A549 (cell line): ENCODE measurements at regions not wholly inside any gene's neighbourhood (a gene's known extent, or its start where the extent isn't known, plus 50 kb on each side); places are given as distances from the start of the nearest gene placed in this dataset.
A peak's percentile ranks its signal among the peaks of the same experiment; 100 is the strongest.

Experiments used
- ATAC-seq, 2 experiments: fragments of 200-7000 bp in 1 of 2; fragments of >200 bp in 1 of 2; cut with Nextera tagmentation in 1 of 2; cut with Tn5 transposase in 1 of 2; 3 replicates each; pipeline versions ENCODE4 v1.8.0 to v1.9.1; 2018 to 2020; ENCODE audit warnings: mild to moderate bottlenecking in 1 of 2, moderate library complexity in 1 of 2
- CTCF ChIA-PET: fragments of 300-600 bp; sonication (Branson Sonifier 250); formaldehyde crosslinking; extraction: SDS; loops from one replicate; lab custom pipeline; 2021; ENCODE audit warnings: antibody characterized with exemption, inconsistent platforms; lab: Yijun Ruan, JAX
- POLR2A ChIA-PET: fragments of 350-600 bp; formaldehyde crosslinking; extraction: SDS; loops from one replicate; lab custom pipeline; 2021; ENCODE audit warnings: antibody characterized with exemption, inconsistent platforms; lab: Yijun Ruan, JAX
- DNase-seq, 2 experiments: peaks; one replicate each; pipeline versions ENCODE4 v3.0.0 to v3.0.0-alpha.2; 2011 to 2016; ENCODE audit warnings: low read depth in 1 of 2, low spot score in 1 of 2
- FAIRE-seq: peaks from 2 replicates; lab custom pipeline; 2011; peaks lifted over from hg19 to GRCh38; lab: Jason Lieb, UNC
- H3K27ac ChIP-seq, 2 experiments: fragments of >200 bp; sonication (Bioruptor Twin); formaldehyde crosslinking; 3 replicates each; pipeline ENCODE4 v1.5.1; 2016 to 2017
- H3K4me1 ChIP-seq: fragments of >200 bp; sonication (Bioruptor Twin); formaldehyde crosslinking; 3 replicates; pipeline ENCODE4 v1.6.1; 2016
- H3K4me2 ChIP-seq: fragments of >200 bp; sonication (Bioruptor Twin); formaldehyde crosslinking; 3 replicates; pipeline ENCODE4 v1.6.1; 2016
- H3K4me3 ChIP-seq: fragments of >200 bp; sonication (Bioruptor Twin); formaldehyde crosslinking; 3 replicates; pipeline ENCODE4 v1.5.1; 2016
- H3K9me3 ChIP-seq: fragments of >200 bp; sonication (Bioruptor Twin); formaldehyde crosslinking; 3 replicates; pipeline ENCODE4 v1.6.1; 2016
- CEBPB ChIP-seq, 2 experiments: fragments of >200 bp in 1 of 2; sonication (Bioruptor Twin) in 1 of 2; formaldehyde crosslinking in 1 of 2; IDR thresholded peaks; 2 replicates each; pipeline ENCODE4 v1.6.1; 2012 to 2016
- CHD2 ChIP-seq: fragments of 150-350 bp; IDR thresholded peaks from 2 replicates; pipeline ENCODE4 v1.6.1; 2014; ENCODE audit warnings: low read length; ENCODE audit not compliant: partially characterized antibody
- CHD4 ChIP-seq: fragments of 200-600 bp; sonication (generic); IDR thresholded peaks from 2 replicates; pipeline ENCODE4 v1.6.1; 2016; ENCODE audit warnings: antibody characterized with exemption, mild to moderate bottlenecking, borderline replicate concordance
- E2F6 ChIP-seq: IDR thresholded peaks from 2 replicates; pipeline ENCODE4 v1.6.1; 2012; ENCODE audit warnings: low read depth, borderline replicate concordance
- FOSB ChIP-seq: fragments of 250-450 bp; sonication (Bioruptor Pico); IDR thresholded peaks from 2 replicates; pipeline ENCODE4 v1.5.0; 2020; ENCODE audit warnings: mild to moderate bottlenecking, moderate library complexity
- FOSL2 ChIP-seq, 2 experiments: fragments of 450-650 bp in 1 of 2; fragments of >200 bp in 1 of 2; sonication (Bioruptor Twin) in 1 of 2; formaldehyde crosslinking; IDR thresholded peaks; 2 replicates each; pipeline versions ENCODE4 v1.5.0 to v1.6.1; 2016 to 2020; ENCODE audit warnings: mild to moderate bottlenecking in 1 of 2, moderate library complexity in 1 of 2
- FOXS1 ChIP-seq: fragments of 250-450 bp; sonication (Bioruptor Pico); IDR thresholded peaks from 2 replicates; pipeline ENCODE4 v1.5.0; 2020; ENCODE audit warnings: mild to moderate bottlenecking, moderate library complexity
- HEYL ChIP-seq: fragments of 250-450 bp; sonication (Bioruptor Pico); IDR thresholded peaks from 2 replicates; pipeline ENCODE4 v1.8.0; 2021; ENCODE audit warnings: mild to moderate bottlenecking, moderate library complexity
- HOXA7 ChIP-seq: fragments of 250-450 bp; sonication (Bioruptor Pico); IDR thresholded peaks from 2 replicates; pipeline ENCODE4 v1.5.0; 2020; ENCODE audit warnings: mild to moderate bottlenecking, moderate library complexity
- JUNB ChIP-seq: fragments of >200 bp; sonication (Bioruptor Twin); formaldehyde crosslinking; IDR thresholded peaks from 2 replicates; pipeline ENCODE4 v1.6.1; 2016
- KDM5A ChIP-seq: fragments of 200-600 bp; sonication (generic); IDR thresholded peaks from 2 replicates; pipeline ENCODE4 v1.6.1; 2016; ENCODE audit warnings: antibody characterized with exemption, mild to moderate bottlenecking
- NPAS2 ChIP-seq: fragments of 250-450 bp; sonication (Bioruptor Pico); IDR thresholded peaks from 2 replicates; pipeline ENCODE4 v1.8.0; 2022; ENCODE audit warnings: mild to moderate bottlenecking, moderate library complexity, borderline replicate concordance
- RAD21 ChIP-seq, 2 experiments: fragments of >200 bp in 1 of 2; sonication (Bioruptor Twin) in 1 of 2; formaldehyde crosslinking in 1 of 2; IDR thresholded peaks in 1 of 2; conservative IDR thresholded peaks in 1 of 2; 2 replicates in 1 of 2; 3 replicates in 1 of 2; pipeline ENCODE4 v1.6.1; 2012 to 2018; ENCODE audit warnings: inconsistent platforms in 1 of 2
- RNF2 ChIP-seq: fragments of 200-600 bp; sonication (generic); IDR thresholded peaks from 2 replicates; pipeline ENCODE4 v1.6.1; 2016; ENCODE audit warnings: low read depth, mild to moderate bottlenecking, antibody characterized with exemption, moderate library complexity, borderline replicate concordance
- TFCP2L1 ChIP-seq: fragments of 250-450 bp; sonication (Bioruptor Pico); IDR thresholded peaks from 2 replicates; pipeline ENCODE4 v1.5.0; 2021; ENCODE audit warnings: mild to moderate bottlenecking
- ZFP36 ChIP-seq: fragments of 450-650 bp; IDR thresholded peaks from 2 replicates; pipeline ENCODE4 v1.6.1; 2014; ENCODE audit warnings: borderline replicate concordance; ENCODE audit not compliant: partially characterized antibody
- WGBS: methylation state at CpG from one replicate; pipeline ENCODE4 v1.1.6; 2017; ENCODE audit errors: missing lambda C conversion rate; 5-methylcytosine and 5-hydroxymethylcytosine counted together

GRCh38 chr18:10138719-10139118 is 224.9 kb downstream of the VAPA start:
- WGBS, result 87% methylated on average over 3 of the region's 3 CpGs
- DNase-seq, result no peak
- ChIA-PET CTCF (no interaction called here), POLR2A (no interaction called here)
- TF ChIP-seq HOXA7, result no peak
- FAIRE-seq, result no peak
- Histone ChIP-seq H3K4me3 (no peak overlapping the region), H3K4me2 (no peak overlapping the region; the same call in 2 of the 3 replicates), H3K9me3 (no peaks in the 10 kb centered on the region), H3K4me1 (peaks cover 40% of the 10 kb centered on the region), H3K27ac (peak overlapping the region; percentile 61 to 74; a peak in 3 of 6 replicates)
- no peak for ATAC-seq

- ChIA-PET POLR2A (no interaction called here), CTCF (interaction anchor here (1.6 kb wide), 1 partner anchor 9 kb away, joined by 4 read pairs; no protein-coding TSS in a partner anchor)
- no peaks in the 10 kb centered on the region for H3K9me3 ChIP-seq
- peaks cover 40% of the 10 kb centered on the region for H3K4me1 ChIP-seq
- DNase-seq (peak; percentile 15), ATAC-seq (peak; percentile 21 to 32; a peak in 3 of 6 replicates), FAIRE-seq (no peak)
- 0 out of 2 replicates have a peak, but pooled peaks have one; percentile 24 for TF ChIP-seq E2F6
- TF ChIP-seq JUNB, result peak; percentile 34; the same call in 1 of the 2 replicates
- no peak for TF ChIP-seq KDM5A
- no peak for TF ChIP-seq ZFP36
- no peak for TF ChIP-seq FOSB (CRISPR knock-in tag)
- peak overlapping the region; percentile 74 for H3K4me2 ChIP-seq
- peak overlapping the region; percentile 74 to 89 for H3K27ac ChIP-seq
- no peak overlapping the region for H3K4me3 ChIP-seq
- WGBS, result 34% methylated on average over 7 of the region's 7 CpGs
Observed at GRCh38 chr18:10139783-10140410, 226.1 kb downstream of the VAPA start.

GRCh38 chr18:10140461-10141282 is 226.9 kb downstream of the VAPA start:
- TF ChIP-seq ZFP36, result no peak
- Histone ChIP-seq H3K4me1 (peaks cover 40% of the 10 kb centered on the region), H3K9me3 (no peaks in the 10 kb centered on the region), H3K27ac (peak overlapping the region; percentile 74 to 89), H3K4me3 (no peak overlapping the region), H3K4me2 (peak overlapping the region; percentile 74)
- WGBS, result 13% methylated on average over 6 of the region's 7 CpGs
- DNase-seq (peak; percentile 31 to 70), ATAC-seq (peak; percentile 77 to 81), FAIRE-seq (no peak)
- ChIA-PET CTCF (interaction anchor here (1.6 kb wide), 1 partner anchor 9 kb away, joined by 4 read pairs; no protein-coding TSS in a partner anchor), POLR2A (no interaction called here)

- FAIRE-seq (no peak), ATAC-seq (peak; percentile 49 to 63; a peak in 5 of 6 replicates), DNase-seq (peak; percentile 21 to 58)
- TF ChIP-seq NPAS2 (CRISPR knock-in tag), result no peak
- no peak for TF ChIP-seq CHD2
- no peak for TF ChIP-seq RAD21 (conservative IDR thresholded peaks at IDR 0.05 in 1 of 2, IDR thresholded peaks at IDR 0.05 in 1 of 2)
- TF ChIP-seq HEYL (CRISPR knock-in tag), result no peak
- no peak for TF ChIP-seq CEBPB (IDR thresholded peaks at IDR 0.05)
- no peak for TF ChIP-seq TFCP2L1 (CRISPR knock-in tag)
- no peak for TF ChIP-seq RNF2
- TF ChIP-seq FOXS1 (CRISPR knock-in tag), result no peak
- no peak for TF ChIP-seq FOSL2 (IDR thresholded peaks at IDR 0.05)
- TF ChIP-seq FOSL2 (CRISPR knock-in tag; IDR thresholded peaks at IDR 0.05), result no peak
- TF ChIP-seq CHD4, result no peak
- ChIA-PET POLR2A (no interaction called here), CTCF (interaction anchor here (1.3 kb wide), 1 partner anchor 378 kb away, joined by 3 read pairs; no protein-coding TSS in a partner anchor)
- H3K4me3 ChIP-seq, result no peak overlapping the region
- peak overlapping the region; percentile 74 for H3K4me2 ChIP-seq
- H3K4me1 ChIP-seq, result peaks cover 40% of the 10 kb centered on the region
- WGBS, result 13% methylated on average over 7 of the region's 7 CpGs
- H3K9me3 ChIP-seq, result no peaks in the 10 kb centered on the region
- peak overlapping the region; percentile 64 to 89 for H3K27ac ChIP-seq
Observed at GRCh38 chr18:10141559-10141958, 227.7 kb downstream of the VAPA start.
